Activated gamma-delta T cell treated with anti-CD3 and anti-CD28 coated beads, Interleukin-2, amount 50 U/mL, for 16 hours (primary cell): ENCODE measurements at regions not wholly inside any gene's neighbourhood (a gene's known extent, or its start where the extent isn't known, plus 50 kb on each side); places are given as distances from the start of the nearest gene placed in this dataset.

Source experiments
- DNase-seq: peaks from one replicate; pipeline ENCODE4 v3.0.0-alpha.2; 2020; ENCODE audit warnings: low read depth

DNA sequence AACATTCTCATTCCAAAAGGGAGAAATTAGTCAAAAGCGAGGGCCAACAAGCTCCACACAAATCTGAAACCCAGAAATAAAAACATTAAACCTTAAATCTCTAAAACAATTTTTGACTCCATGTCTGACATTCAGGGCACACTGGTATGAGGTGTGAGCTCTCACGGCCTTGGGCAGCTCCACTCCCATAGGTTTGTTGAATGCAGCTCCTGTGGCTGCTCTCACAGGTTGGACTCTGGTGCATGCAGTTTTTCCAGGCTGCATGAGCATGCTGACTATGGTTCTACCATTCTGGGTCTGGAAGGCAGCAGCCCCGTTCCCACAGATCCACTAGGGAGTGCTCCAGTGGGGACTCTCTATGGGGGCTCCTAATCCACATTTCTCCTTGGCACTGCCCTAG, 887.1 kb upstream of the GHITM start:
- no peak for DNase-seq

DNA sequence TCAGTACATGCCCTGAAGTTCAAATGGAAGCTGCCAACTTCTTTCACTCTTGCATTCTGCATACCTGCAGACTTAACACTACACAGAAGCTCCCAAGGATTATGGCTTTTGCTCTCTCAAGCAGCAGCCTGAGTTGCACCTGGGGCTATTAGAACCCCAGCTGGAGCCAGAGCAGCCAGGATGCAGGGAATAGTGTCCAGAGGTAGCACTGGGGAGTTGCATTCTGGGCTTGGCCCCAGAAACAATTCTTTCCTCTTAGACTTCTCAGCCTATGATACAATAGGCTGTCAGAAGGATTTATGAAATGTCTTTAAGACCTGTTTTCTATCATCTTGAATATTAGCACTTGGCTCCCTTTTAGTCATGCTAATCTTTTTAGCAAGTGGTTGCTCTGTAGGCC, 886.7 kb upstream of the GHITM start:
- DNase-seq, result no peak

- DNase-seq, result no peak
Measured at GRCh38 chr10:83253011-83253671, 886.2 kb upstream of the GHITM start.

DNA sequence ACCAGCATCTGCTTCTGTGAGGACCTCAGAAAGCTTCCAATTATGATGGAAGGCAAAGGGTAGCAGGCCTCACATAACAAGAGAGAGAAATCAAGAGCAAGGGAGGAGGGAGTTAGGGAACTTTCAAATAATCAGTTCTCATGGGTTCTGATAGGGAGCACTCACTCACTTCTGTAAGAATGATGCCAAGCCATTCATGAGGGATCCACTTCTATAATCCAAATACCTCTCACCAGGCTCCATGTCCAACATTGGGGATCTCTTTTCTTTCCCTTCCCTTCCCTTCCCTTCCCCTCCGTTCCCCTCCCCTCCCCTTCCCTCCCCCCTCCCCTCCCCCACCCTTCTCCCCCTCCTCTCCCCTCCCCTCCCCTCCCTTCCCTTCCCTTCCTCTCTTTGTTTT, 884.6 kb upstream of the GHITM start:
- DNase-seq, result no peak

DNA sequence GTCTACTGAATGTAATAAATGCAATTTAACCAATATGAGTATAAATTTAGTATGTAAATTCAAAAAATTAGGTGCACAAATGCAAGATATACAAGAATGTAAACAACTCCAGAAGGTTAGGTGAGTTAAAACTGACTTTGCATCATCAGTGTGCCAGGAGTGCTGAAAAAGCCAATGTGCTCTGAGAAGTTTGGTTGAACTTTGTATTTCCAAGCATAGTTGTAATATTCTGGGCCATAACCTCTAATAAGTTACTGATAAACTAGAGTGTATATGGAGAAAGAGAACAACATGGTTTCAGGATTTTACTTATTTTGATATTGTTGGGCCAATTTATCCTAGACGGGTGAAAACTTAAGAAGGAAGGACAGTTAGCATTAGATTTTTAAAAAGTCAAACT, 876.9 kb upstream of the GHITM start:
- DNase-seq, result no peak

GRCh38 chr10:83272666-83273434, 866.5 kb upstream of the GHITM start:
- no peak for DNase-seq

DNA sequence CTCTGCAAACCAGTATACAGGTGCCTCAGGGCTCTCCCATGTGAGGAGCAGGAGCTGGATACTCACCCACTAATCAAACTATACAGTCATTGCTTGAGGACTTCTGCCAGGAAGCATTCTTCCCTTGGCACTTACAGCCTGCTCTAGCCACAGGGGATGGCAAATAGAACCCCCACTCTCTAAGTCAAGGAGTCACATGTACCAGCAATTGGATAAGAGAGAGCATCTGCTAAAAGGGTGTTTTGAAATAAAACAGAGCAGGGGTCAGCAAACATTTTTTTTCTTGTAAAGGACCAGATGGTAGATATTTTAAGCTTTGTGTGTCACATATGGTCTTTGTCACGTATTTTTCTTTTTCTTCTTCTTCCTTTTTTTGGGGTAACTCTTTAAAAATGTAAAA, 865.2 kb upstream of the GHITM start:
- no peak for DNase-seq

GRCh38 chr10:83276971-83277370, 862.3 kb upstream of the GHITM start:
- DNase-seq, result no peak

DNA sequence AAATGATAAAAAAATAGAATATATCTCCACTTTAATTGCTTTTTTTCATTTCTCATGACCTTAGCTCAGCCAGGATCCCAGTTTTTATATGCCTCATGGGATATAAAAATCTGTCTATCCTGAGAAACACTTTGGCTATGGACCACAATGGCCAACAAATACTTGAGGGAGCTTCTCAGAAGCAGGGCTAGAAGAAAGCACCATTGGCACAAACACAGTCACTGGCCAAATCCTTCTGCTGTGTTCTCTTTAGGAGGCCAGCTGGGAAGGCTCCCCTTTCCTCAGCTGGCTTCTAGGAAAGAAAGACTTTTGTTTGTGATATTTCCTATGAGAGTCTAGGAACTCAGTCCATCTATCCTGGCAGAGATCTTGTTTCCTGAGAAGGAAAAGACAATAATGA, 856.2 kb upstream of the GHITM start:
- no peak for DNase-seq

DNA sequence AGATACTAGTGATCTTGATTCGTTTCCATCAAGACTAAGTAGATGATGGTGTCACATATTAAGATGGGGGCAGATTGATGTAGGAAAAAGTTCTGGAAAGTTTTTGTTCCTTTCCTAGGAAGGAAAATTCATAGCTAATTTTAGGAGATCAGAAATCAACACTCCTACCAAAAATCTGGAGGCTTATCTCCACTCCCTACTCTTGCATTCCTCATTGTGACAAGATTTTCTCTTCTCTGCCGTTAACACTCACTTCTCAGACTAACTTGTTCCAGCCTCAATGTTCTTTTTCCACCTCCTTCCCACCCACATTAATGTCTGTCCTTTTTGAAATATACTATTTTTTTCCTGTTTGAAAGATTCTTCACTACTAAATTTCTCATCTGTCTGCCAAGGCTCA, 851.9 kb upstream of the GHITM start:
- no peak for DNase-seq

DNA sequence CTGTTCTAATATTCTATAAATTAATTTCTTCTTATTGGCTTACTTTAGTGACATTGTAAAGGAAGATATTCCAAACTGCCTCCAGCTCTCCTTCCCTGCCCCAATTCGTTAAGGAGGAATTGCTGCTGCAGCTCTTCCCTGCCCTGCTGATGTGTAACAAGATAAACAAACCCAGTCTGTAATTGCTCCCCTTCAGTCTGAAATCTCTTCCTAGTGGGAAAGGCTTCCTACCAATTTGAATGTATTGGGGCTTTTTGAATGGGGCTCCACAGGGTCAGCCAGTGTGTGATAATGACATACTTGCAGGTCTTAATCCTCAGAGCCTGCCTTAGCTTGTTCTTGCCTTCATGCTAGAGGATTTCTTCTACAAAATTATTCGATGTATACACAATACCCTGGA, 849.9 kb upstream of the GHITM start:
- DNase-seq, result no peak

GRCh38 chr10:83289948-83290347, 849.4 kb upstream of the GHITM start:
- DNase-seq, result no peak

- no peak for DNase-seq
Measured at GRCh38 chr10:83301732-83302131, 837.6 kb upstream of the GHITM start.

GRCh38 chr10:83302623-83303022, 836.7 kb upstream of the GHITM start:
- DNase-seq, result no peak

- no peak for DNase-seq
Measured at GRCh38 chr10:83310688-83311087, 828.6 kb upstream of the GHITM start.

DNA sequence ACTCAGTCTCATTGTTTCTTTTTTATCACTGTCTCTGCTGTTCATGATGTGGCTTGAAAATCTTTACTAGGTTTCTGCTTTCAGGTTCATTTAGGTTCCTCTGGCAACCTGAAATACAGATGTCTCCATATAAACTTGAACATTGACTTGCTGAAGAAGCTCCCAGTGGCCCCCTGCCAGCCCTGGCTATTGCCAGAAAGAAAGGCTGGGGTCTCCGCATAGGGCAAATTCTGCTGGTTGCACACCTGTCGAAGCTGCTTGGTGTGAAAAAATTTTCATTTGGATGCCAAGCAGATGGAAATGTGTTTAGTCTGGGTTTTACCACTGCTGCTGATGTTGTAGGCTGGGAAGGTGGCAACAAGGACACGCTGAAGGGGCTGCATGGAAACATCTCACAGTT, 826.7 kb upstream of the GHITM start:
- DNase-seq, result no peak

DNA sequence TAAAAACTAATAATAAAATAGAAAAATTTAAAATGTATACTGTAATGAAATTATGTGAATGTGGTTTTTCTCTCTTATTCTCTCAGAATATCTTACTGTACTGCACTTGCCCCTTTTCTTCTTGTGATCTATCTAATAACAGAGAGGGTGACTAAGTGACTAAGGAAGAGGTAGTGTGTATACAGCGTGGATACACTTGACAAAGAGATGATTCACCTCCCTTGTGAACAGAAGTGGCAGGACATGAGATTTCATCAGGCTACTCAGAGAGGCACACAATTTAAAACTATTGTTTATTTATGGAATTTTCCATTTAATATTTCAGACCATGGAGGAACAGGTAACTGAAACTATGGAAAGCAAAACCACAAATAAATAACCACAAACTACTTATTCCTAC, 806.6 kb upstream of the GHITM start:
- no peak for DNase-seq

DNA sequence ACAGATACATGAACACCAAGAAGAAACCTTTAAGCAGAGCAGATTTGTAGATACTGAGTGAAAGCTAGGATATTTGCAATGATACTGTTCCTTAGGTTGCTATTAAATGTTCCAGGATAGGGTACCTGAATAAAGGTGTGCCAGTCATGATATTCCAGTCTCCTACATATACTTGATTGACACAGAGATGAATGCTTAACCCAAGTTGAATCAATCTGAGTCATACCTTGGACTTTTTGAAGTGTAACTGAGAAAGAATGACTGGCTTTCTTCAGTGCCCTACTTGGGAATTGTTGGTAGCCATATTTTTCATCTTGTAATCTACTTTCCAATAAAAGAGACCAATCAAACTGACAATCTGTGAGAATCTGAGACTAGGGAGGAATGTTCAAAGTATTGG, 805.7 kb upstream of the GHITM start:
- no peak for DNase-seq

DNA sequence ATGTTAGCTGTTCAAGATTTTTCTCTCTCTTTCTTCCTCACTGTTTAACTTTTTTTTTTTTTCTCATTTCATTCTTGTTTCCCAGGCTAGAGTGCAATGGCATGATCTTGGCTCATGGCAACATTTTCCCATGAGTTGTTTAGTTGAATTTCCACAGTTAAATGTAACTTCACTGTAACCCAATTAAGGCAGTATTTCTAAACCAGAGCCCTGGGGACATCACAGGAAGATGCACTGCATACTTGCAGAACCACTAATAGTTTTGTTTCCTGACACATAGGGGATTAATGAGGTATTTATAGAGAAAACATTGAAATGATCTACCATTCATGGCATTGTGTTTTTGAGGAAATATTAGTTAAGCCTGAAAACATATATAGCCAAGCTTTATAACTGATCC, 795.6 kb upstream of the GHITM start:
- no peak for DNase-seq

GRCh38 chr10:83346266-83346910, 792.9 kb upstream of the GHITM start:
- DNase-seq, result no peak

DNA sequence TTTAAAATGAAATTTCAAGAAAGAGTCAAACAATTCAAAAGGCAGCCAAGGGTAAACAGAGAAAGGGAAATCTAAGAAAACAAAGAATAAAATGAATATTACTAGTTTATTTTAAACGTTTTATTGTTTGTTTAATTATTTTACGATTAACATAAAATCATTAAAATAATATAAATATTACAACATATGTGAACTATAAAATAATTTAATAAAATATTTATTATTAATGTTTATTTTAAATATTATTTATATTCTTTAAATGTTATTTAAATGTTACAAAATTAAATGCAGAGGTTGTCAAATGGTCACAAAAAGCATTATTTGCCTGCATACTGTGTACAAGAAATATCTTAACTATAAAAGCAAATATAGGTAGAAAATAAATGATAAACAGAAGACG, 786.7 kb upstream of the GHITM start:
- no peak for DNase-seq

DNA sequence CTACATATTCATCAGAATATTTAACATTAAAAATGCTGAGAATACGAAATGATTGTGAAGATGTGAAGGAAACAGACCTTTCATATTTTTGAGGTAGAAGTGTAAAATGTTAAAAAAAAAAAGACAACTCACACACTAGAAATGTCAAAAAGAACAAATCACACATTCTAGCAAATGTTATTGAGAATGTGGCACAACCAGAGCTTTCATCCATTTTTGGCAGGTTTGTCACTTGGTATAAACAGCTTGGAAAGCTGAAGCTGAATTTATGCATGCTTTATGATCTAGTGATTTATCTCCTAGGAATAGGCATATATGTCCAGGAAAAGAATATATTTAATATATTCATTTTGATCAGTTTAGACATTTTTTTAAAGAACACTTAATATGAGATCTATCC, 784.9 kb upstream of the GHITM start:
- no peak for DNase-seq

DNA sequence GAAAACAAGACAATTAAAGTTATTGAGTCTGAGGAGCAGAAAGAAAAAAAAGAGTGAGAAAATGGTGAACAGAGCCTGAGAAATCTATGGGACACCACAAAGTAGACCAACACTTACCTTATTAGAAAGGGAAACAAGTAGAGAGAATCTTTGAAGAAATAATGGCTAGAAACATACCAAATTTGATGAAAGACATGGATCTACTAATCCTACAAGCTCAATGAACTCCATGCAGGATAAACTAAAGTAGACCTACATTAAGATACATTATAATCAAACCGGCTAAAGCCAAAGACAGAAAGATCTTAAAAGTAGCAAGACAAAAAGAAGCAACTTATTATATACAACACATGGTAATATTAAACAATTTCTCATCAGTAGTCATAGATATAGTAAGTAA, 782.3 kb upstream of the GHITM start:
- DNase-seq, result no peak

DNA sequence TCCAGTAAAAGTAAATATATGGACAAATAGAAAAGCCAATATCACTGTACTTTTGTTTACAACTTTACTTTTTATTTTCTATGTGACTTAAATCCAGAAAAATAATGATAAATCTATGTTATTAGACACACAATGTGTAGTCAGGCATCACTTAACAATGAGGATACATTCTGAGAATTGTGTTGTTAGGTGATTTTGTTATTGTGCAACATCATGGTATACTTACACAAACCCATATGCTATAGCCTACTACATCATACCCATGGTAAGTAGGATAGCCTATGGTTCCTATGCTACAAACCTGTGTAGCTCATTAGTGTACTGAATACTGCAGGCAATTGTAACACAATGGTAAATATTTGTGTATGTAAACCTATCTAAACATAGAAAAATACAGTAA, 781.7 kb upstream of the GHITM start:
- DNase-seq, result no peak
